Neural progenitor cell (in vitro differentiated cells): ENCODE measurements at regions not wholly inside any gene's neighbourhood (a gene's known extent, or its start where the extent isn't known, plus 50 kb on each side); places are given as distances from the start of the nearest gene placed in this dataset.

Source experiments
- DNase-seq: peaks from one replicate; pipeline ENCODE4 v3.0.0-alpha.2; 2016; ENCODE audit warnings: low spot score
- H2AFZ ChIP-seq: fragments of 200-600 bp; sonication (generic); replicated peaks from 2 replicates; pipeline ENCODE4 v1.6.1; 2016; ENCODE audit warnings: antibody characterized with exemption
- H3F3A ChIP-seq: fragments of 200-600 bp; sonication (generic); 2 replicates; pipeline ENCODE4 v1.6.1; 2016; ENCODE audit warnings: antibody characterized with exemption, low read depth
- H3K27ac ChIP-seq: fragments of 200-600 bp; sonication (generic); 2 replicates; pipeline ENCODE4 v1.5.1; 2016; ENCODE audit warnings: mild to moderate bottlenecking
- H3K27me3 ChIP-seq: fragments of 200-600 bp; sonication (generic); 2 replicates; pipeline ENCODE4 v1.6.1; 2016; ENCODE audit warnings: mild to moderate bottlenecking, moderate library complexity
- H3K36me3 ChIP-seq: fragments of 200-600 bp; sonication (generic); 2 replicates; pipeline ENCODE4 v1.5.1; 2016
- H3K4me1 ChIP-seq: fragments of 200-600 bp; sonication (generic); 2 replicates; pipeline ENCODE4 v1.6.1; 2016; ENCODE audit warnings: mixed run types
- H3K4me2 ChIP-seq: fragments of 200-600 bp; sonication (generic); 2 replicates; pipeline ENCODE4 v1.6.1; 2016
- H3K4me3 ChIP-seq: fragments of 200-600 bp; sonication (generic); 2 replicates; pipeline ENCODE4 v1.5.1; 2016
- H3K79me2 ChIP-seq: fragments of 200-600 bp; sonication (generic); 2 replicates; pipeline ENCODE4 v1.6.1; 2016; ENCODE audit warnings: low read depth
- H3K9ac ChIP-seq: fragments of 200-600 bp; sonication (generic); 2 replicates; pipeline ENCODE4 v1.6.1; 2016
- H3K9me3 ChIP-seq: fragments of 200-600 bp; sonication (generic); 2 replicates; pipeline ENCODE4 v1.5.1; 2016; ENCODE audit warnings: low read depth
- H4K20me1 ChIP-seq: fragments of 200-600 bp; sonication (generic); 2 replicates; pipeline ENCODE4 v1.6.1; 2016; ENCODE audit warnings: low read depth
- H3K27ac Mint-ChIP-seq: 3 replicates; pipeline ENCODE4 v1.8.0; 2021; ENCODE audit warnings: mixed read lengths
- H3K27me3 Mint-ChIP-seq: 2 replicates; pipeline ENCODE4 v1.8.0; 2022; ENCODE audit warnings: low read depth, mild to moderate bottlenecking, inconsistent platforms, moderate library complexity, mixed read lengths; ENCODE audit not compliant: insufficient read depth
- H3K36me3 Mint-ChIP-seq: 3 replicates; pipeline ENCODE4 v1.8.0; 2021; ENCODE audit warnings: mixed read lengths
- H3K4me1 Mint-ChIP-seq: 3 replicates; pipeline ENCODE4 v1.8.0; 2021; ENCODE audit warnings: mixed read lengths
- H3K4me3 Mint-ChIP-seq: 3 replicates; pipeline ENCODE4 v1.8.0; 2021; ENCODE audit warnings: mild to moderate bottlenecking, moderate library complexity, mixed read lengths
- H3K9me3 Mint-ChIP-seq: 3 replicates; pipeline ENCODE4 v1.8.0; 2020; ENCODE audit warnings: mixed read lengths
- CTCF ChIP-seq: fragments of 200-600 bp; sonication (generic); IDR thresholded peaks from 2 replicates; pipeline ENCODE4 v1.5.1; 2017; ENCODE audit warnings: antibody characterized with exemption, mild to moderate bottlenecking
- EZH2 ChIP-seq: fragments of 200-600 bp; sonication (generic); IDR thresholded peaks from 2 replicates; pipeline ENCODE4 v1.6.1; 2017; ENCODE audit warnings: antibody characterized with exemption, mild to moderate bottlenecking, moderate library complexity
- EZH2phosphoT487 ChIP-seq: fragments of 200-600 bp; sonication (generic); IDR thresholded peaks from 2 replicates; pipeline ENCODE4 v1.6.1; 2017; ENCODE audit warnings: antibody characterized with exemption

GRCh38 chrX:68994135-68994890, 165.5 kb downstream of the EFNB1 start:
- no peak for DNase-seq

GRCh38 chrX:68992821-68993397, 164.1 kb downstream of the EFNB1 start:
- H2AFZ ChIP-seq, result no peak overlapping the region
- no peaks in the 10 kb centered on the region for H3K27me3 ChIP-seq
- Mint-ChIP-seq H3K27me3 (peaks cover 11% of the 10 kb centered on the region), H3K4me3 (no peak overlapping the region), H3K36me3 (no peaks in the 10 kb centered on the region), H3K9me3 (peaks cover 5% of the 10 kb centered on the region), H3K4me1 (peaks cover 18% of the 10 kb centered on the region), H3K27ac (no peak overlapping the region)
- no peaks in the 10 kb centered on the region for H3F3A ChIP-seq
- peaks cover 5% of the 10 kb centered on the region for H3K4me1 ChIP-seq
- no peaks in the 10 kb centered on the region for H3K9me3 ChIP-seq
- TF ChIP-seq EZH2phosphoT487, result no peak
- no peak for TF ChIP-seq EZH2
- no peak for TF ChIP-seq CTCF
- H3K9ac ChIP-seq, result no peak overlapping the region
- H3K4me3 ChIP-seq, result no peak overlapping the region
- H3K27ac ChIP-seq, result no peak overlapping the region
- no peak for DNase-seq
- H3K79me2 ChIP-seq, result no peaks in the 10 kb centered on the region
- H4K20me1 ChIP-seq, result no peaks in the 10 kb centered on the region
- H3K4me2 ChIP-seq, result no peak overlapping the region
- H3K36me3 ChIP-seq, result no peaks in the 10 kb centered on the region

More at GRCh38 chrX:68994135-68994890, 165.5 kb downstream of the EFNB1 start:
- Histone ChIP-seq H3K27me3 (no peaks in the 10 kb centered on the region), H3F3A (no peaks in the 10 kb centered on the region), H3K4me3 (no peak overlapping the region), H4K20me1 (no peaks in the 10 kb centered on the region), H3K9ac (no peak overlapping the region), H2AFZ (no peak overlapping the region), H3K36me3 (no peaks in the 10 kb centered on the region), H3K79me2 (no peaks in the 10 kb centered on the region), H3K4me2 (no peak overlapping the region), H3K9me3 (no peaks in the 10 kb centered on the region), H3K27ac (no peak overlapping the region), H3K4me1 (peaks cover 5% of the 10 kb centered on the region)
- TF ChIP-seq EZH2phosphoT487 (no peak), EZH2 (no peak), CTCF (no peak)
- peaks cover 11% of the 10 kb centered on the region for H3K27me3 Mint-ChIP-seq
- peaks cover 5% of the 10 kb centered on the region for H3K9me3 Mint-ChIP-seq
- H3K27ac Mint-ChIP-seq, result no peak overlapping the region
- H3K4me1 Mint-ChIP-seq, result peaks cover 18% of the 10 kb centered on the region
- no peaks in the 10 kb centered on the region for H3K36me3 Mint-ChIP-seq
- no peak overlapping the region for H3K4me3 Mint-ChIP-seq

GRCh38 chrX:68991691-68992345, 163.0 kb downstream of the EFNB1 start:
- peaks cover 8% of the 10 kb centered on the region for H3K9me3 Mint-ChIP-seq
- H3K27me3 Mint-ChIP-seq, result peaks cover 10% of the 10 kb centered on the region
- no peak overlapping the region for H3K27ac ChIP-seq
- no peak overlapping the region for H3K27ac Mint-ChIP-seq
- no peaks in the 10 kb centered on the region for H4K20me1 ChIP-seq
- no peaks in the 10 kb centered on the region for H3K9me3 ChIP-seq
- H3K4me1 ChIP-seq, result peaks cover 5% of the 10 kb centered on the region
- H3F3A ChIP-seq, result no peaks in the 10 kb centered on the region
- no peak overlapping the region for H2AFZ ChIP-seq
- no peaks in the 10 kb centered on the region for H3K36me3 Mint-ChIP-seq
- TF ChIP-seq CTCF, result no peak
- TF ChIP-seq EZH2, result no peak
- TF ChIP-seq EZH2phosphoT487, result no peak
- no peaks in the 10 kb centered on the region for H3K36me3 ChIP-seq
- no peak overlapping the region for H3K4me3 ChIP-seq
- H3K79me2 ChIP-seq, result no peaks in the 10 kb centered on the region
- no peaks in the 10 kb centered on the region for H3K27me3 ChIP-seq
- H3K4me1 Mint-ChIP-seq, result peaks cover 20% of the 10 kb centered on the region
- H3K4me3 Mint-ChIP-seq, result no peak overlapping the region
- H3K4me2 ChIP-seq, result no peak overlapping the region
- no peak overlapping the region for H3K9ac ChIP-seq
- no peak for DNase-seq
